IMR-90 (cell line): ENCODE measurements at regions not wholly inside any gene's neighbourhood (a gene's known extent, or its start where the extent isn't known, plus 50 kb on each side); places are given as distances from the start of the nearest gene placed in this dataset.
A peak's percentile ranks its signal among the peaks of the same experiment; 100 is the strongest.

Experiments
- ATAC-seq: fragments of 200-7000 bp; cut with Tn5 transposase; 2 replicates; pipeline ENCODE4 v1.9.1; 2020; ENCODE audit warnings: low read depth, mild to moderate bottlenecking, moderate library complexity
- BruUV-seq: library from RNA; stranded (reverse); fragments of 400-500 nt; replicated peaks from 2 replicates; lab custom pipeline; 2021; lab: Mats Ljungman, UMichigan
- CTCF ChIA-PET: fragments of 300-600 bp; formaldehyde crosslinking; extraction: SDS; loops from one replicate; lab custom pipeline; 2021; ENCODE audit warnings: antibody characterized with exemption; lab: Yijun Ruan, JAX
- POLR2A ChIA-PET: fragments of 300-600 bp; sonication (Branson Sonifier 250); formaldehyde crosslinking; loops from one replicate; lab custom pipeline; 2022; ENCODE audit warnings: antibody characterized with exemption; ENCODE audit not compliant: unreplicated experiment; lab: Charles Lee
- DNase-seq: peaks from one replicate; pipeline ENCODE4 v3.0.0; 2013
- H2AFZ ChIP-seq: replicated peaks from 2 replicates; pipeline ENCODE3; 2013; ENCODE audit warnings: low read length, mild to moderate bottlenecking; ENCODE audit not compliant: poor library complexity
- H2AK5ac ChIP-seq: 2 replicates; pipeline ENCODE4 v1.6.1; 2013; ENCODE audit warnings: low read depth, low read length, inconsistent platforms
- H2AK9ac ChIP-seq: replicated peaks from 2 replicates; pipeline ENCODE3; 2013; ENCODE audit warnings: mild to moderate bottlenecking, low read depth, low read length, moderate library complexity; ENCODE audit not compliant: poor library complexity
- H2BK120ac ChIP-seq: 2 replicates; pipeline ENCODE4 v1.6.1; 2013; ENCODE audit warnings: low read depth, low read length, inconsistent platforms
- H2BK15ac ChIP-seq: 3 replicates; pipeline ENCODE4 v1.6.1; 2013; ENCODE audit warnings: low read depth, low read length, inconsistent platforms
- H2BK20ac ChIP-seq: 2 replicates; pipeline ENCODE4 v1.6.1; 2013; ENCODE audit warnings: low read depth, mild to moderate bottlenecking, inconsistent platforms, low read length, moderate library complexity
- H2BK5ac ChIP-seq: 2 replicates; pipeline ENCODE4 v1.6.1; 2013; ENCODE audit warnings: mild to moderate bottlenecking, low read depth, low read length, inconsistent platforms; ENCODE audit not compliant: poor library complexity, severe bottlenecking
- H3K14ac ChIP-seq: replicated peaks from 2 replicates; pipeline ENCODE4 v1.6.1; 2013; ENCODE audit warnings: low read depth, low read length, inconsistent platforms
- H3K18ac ChIP-seq: 2 replicates; pipeline ENCODE4 v1.6.1; 2013; ENCODE audit warnings: low read depth, low read length, control low read depth
- H3K23ac ChIP-seq: 2 replicates; pipeline ENCODE4 v1.6.1; 2013; ENCODE audit warnings: low read depth, low read length, inconsistent platforms
- H3K27ac ChIP-seq: 2 replicates; pipeline ENCODE4 v1.5.1; 2013; ENCODE audit warnings: mild to moderate bottlenecking, control low read depth, low read length; ENCODE audit not compliant: insufficient read depth
- H3K27me3 ChIP-seq: 2 replicates; pipeline ENCODE4 v1.6.1; 2013; ENCODE audit warnings: low read length; ENCODE audit not compliant: control insufficient read depth, insufficient read depth
- H3K36me3 ChIP-seq: 2 replicates; pipeline ENCODE4 v1.6.1; 2013; ENCODE audit warnings: low read length, mixed read lengths; ENCODE audit not compliant: control insufficient read depth, insufficient read depth
- H3K4ac ChIP-seq: 2 replicates; pipeline ENCODE4 v1.6.1; 2013; ENCODE audit warnings: low read depth, low read length, inconsistent platforms
- H3K4me1 ChIP-seq: 2 replicates; pipeline ENCODE4 v1.6.1; 2013; ENCODE audit warnings: low read length, mixed read lengths; ENCODE audit not compliant: control insufficient read depth, insufficient read depth
- H3K4me2 ChIP-seq: 2 replicates; pipeline ENCODE4 v1.6.1; 2013; ENCODE audit warnings: low read depth, mild to moderate bottlenecking, control low read depth, low read length, moderate library complexity
- H3K4me3 ChIP-seq: 2 replicates; pipeline ENCODE4 v1.5.1; 2013; ENCODE audit warnings: low read depth, mild to moderate bottlenecking, control low read depth, low read length, moderate library complexity; ENCODE audit not compliant: insufficient read depth
- H3K56ac ChIP-seq: 2 replicates; pipeline ENCODE4 v1.6.1; 2013; ENCODE audit warnings: low read length, inconsistent platforms; ENCODE audit not compliant: insufficient read depth; ENCODE audit errors: extremely low read depth
- H3K79me1 ChIP-seq, 2 experiments: 2 replicates each; pipeline ENCODE4 v1.6.1; 2013; ENCODE audit warnings: low read length in 2 of 2, inconsistent platforms in 1 of 2, low read depth in 1 of 2
- H3K9ac ChIP-seq: 2 replicates; pipeline ENCODE4 v1.6.1; 2013; ENCODE audit warnings: low read depth, low read length, control low read depth
- H3K9me1 ChIP-seq: 2 replicates; pipeline ENCODE4 v1.6.1; 2013; ENCODE audit warnings: low read length, inconsistent platforms; ENCODE audit not compliant: insufficient read depth
- H3K9me3 ChIP-seq: 2 replicates; pipeline ENCODE4 v1.6.1; 2013; ENCODE audit warnings: low read length; ENCODE audit not compliant: control insufficient read depth, insufficient read depth
- H4K20me1 ChIP-seq: 2 replicates; pipeline ENCODE4 v1.6.1; 2013; ENCODE audit warnings: low read length, inconsistent platforms; ENCODE audit not compliant: insufficient read depth
- H4K5ac ChIP-seq: 2 replicates; pipeline ENCODE4 v1.6.1; 2013; ENCODE audit warnings: mild to moderate bottlenecking, low read depth, low read length, control low read depth
- H4K8ac ChIP-seq, 2 experiments: 2 replicates each; pipeline ENCODE4 v1.6.1; 2013; ENCODE audit warnings: low read depth in 2 of 2, low read length in 2 of 2, control low read depth in 1 of 2, inconsistent platforms in 1 of 2
- H4K91ac ChIP-seq: 2 replicates; pipeline ENCODE4 v1.6.1; 2013; ENCODE audit warnings: low read depth, low read length, inconsistent platforms; ENCODE audit not compliant: insufficient read depth
- BHLHE40 ChIP-seq: fragments of 150-350 bp; IDR thresholded peaks from 2 replicates; pipeline ENCODE4 v1.6.1; 2016; ENCODE audit warnings: mild to moderate bottlenecking, low read depth, low read length
- CEBPB ChIP-seq: IDR thresholded peaks from 2 replicates; pipeline ENCODE4 v1.6.1; 2012; ENCODE audit warnings: low read depth, low read length, improper control_type of control experiment
- CHD1 ChIP-seq: IDR thresholded peaks from 2 replicates; pipeline ENCODE4 v1.6.1; 2012; ENCODE audit warnings: low read depth, low read length, improper control_type of control experiment
- ELK1 ChIP-seq: fragments of 150-350 bp; IDR thresholded peaks from 2 replicates; pipeline ENCODE4 v1.6.1; 2016; ENCODE audit warnings: low read depth, mild to moderate bottlenecking, low read length, moderate library complexity, borderline replicate concordance
- FOS ChIP-seq: fragments of 150-350 bp; IDR thresholded peaks from 2 replicates; pipeline ENCODE4 v1.6.1; 2016; ENCODE audit warnings: low read depth, low read length
- MAFK ChIP-seq: IDR thresholded peaks from 2 replicates; pipeline ENCODE4 v1.6.1; 2012; ENCODE audit warnings: low read depth, low read length, improper control_type of control experiment
- MAZ ChIP-seq: IDR thresholded peaks from 2 replicates; pipeline ENCODE4 v1.6.1; 2012; ENCODE audit warnings: low read depth, mild to moderate bottlenecking, low read length, improper control_type of control experiment, moderate library complexity, borderline replicate concordance
- MXI1 ChIP-seq: IDR thresholded peaks from 2 replicates; pipeline ENCODE4 v1.6.1; 2012; ENCODE audit warnings: low read depth, mild to moderate bottlenecking, low read length, moderate library complexity, borderline replicate concordance
- NFE2L2 ChIP-seq: fragments of 150-350 bp; IDR thresholded peaks from 2 replicates; pipeline ENCODE4 v1.6.1; 2016; ENCODE audit warnings: low read depth, mild to moderate bottlenecking, low read length
- POLR2A ChIP-seq: IDR thresholded peaks from 2 replicates; pipeline ENCODE4 v1.6.1; 2012; ENCODE audit warnings: mild to moderate bottlenecking, low read depth, low read length
- RAD21 ChIP-seq: IDR thresholded peaks from 2 replicates; pipeline ENCODE4 v1.6.1; 2012; ENCODE audit warnings: low read length, improper control_type of control experiment
- RCOR1 ChIP-seq: IDR thresholded peaks from 2 replicates; pipeline ENCODE4 v1.6.1; 2012; ENCODE audit warnings: mild to moderate bottlenecking, low read length, improper control_type of control experiment; ENCODE audit not compliant: insufficient replicate concordance
- RFX5 ChIP-seq: IDR thresholded peaks from 2 replicates; pipeline ENCODE4 v1.8.0; 2012; ENCODE audit warnings: low read depth, mild to moderate bottlenecking, low read length, moderate library complexity
- SMC3 ChIP-seq: fragments of 150-350 bp; IDR thresholded peaks from 2 replicates; pipeline ENCODE4 v1.6.1; 2016; ENCODE audit warnings: low read depth, mild to moderate bottlenecking, antibody characterized with exemption, low read length, moderate library complexity
- USF2 ChIP-seq: fragments of 150-350 bp; IDR thresholded peaks from 2 replicates; pipeline ENCODE4 v1.6.1; 2017; ENCODE audit warnings: mild to moderate bottlenecking, antibody characterized with exemption, low read length, low read depth
- WGBS, 2 experiments: methylation state at CpG; one replicate each; pipeline versions ENCODE4 v1.1.5 to v1.1.7; 2013; ENCODE audit warnings: missing lambda C conversion rate in 2 of 2; ENCODE audit not compliant: insufficient read length in 1 of 2; ENCODE audit errors: extremely low coverage in 2 of 2; 5-methylcytosine and 5-hydroxymethylcytosine counted together
- dilution Hi-C: fragments of 300-500 bp; cut with HindIII; formaldehyde crosslinking; loops from one replicate; pipeline ENCODE4 v1.14.3; 2018; ENCODE audit warnings: low sequenced_read_pairs; ENCODE audit not compliant: unreplicated experiment
- in situ Hi-C: fragments of 300-500 bp; cut with MboI; formaldehyde crosslinking; loops from 3 replicates; pipeline ENCODE4 v1.14.3; 2019; ENCODE audit warnings: low sequenced_read_pairs, inconsistent platforms, mixed read lengths
- intact Hi-C: fragments of 100-400 bp; cut with micrococcal nuclease; formaldehyde crosslinking; loops from 2 replicates; pipeline ENCODE4 v1.10.0; 2022
- TF ChIP-seq, protein P1 (sequence below): conservative IDR thresholded peaks from 2 replicates; pipeline ENCODE4 v1.5.1; 2012; ENCODE audit warnings: mild to moderate bottlenecking, low read depth, low read length, improper control_type of control experiment

DNA sequence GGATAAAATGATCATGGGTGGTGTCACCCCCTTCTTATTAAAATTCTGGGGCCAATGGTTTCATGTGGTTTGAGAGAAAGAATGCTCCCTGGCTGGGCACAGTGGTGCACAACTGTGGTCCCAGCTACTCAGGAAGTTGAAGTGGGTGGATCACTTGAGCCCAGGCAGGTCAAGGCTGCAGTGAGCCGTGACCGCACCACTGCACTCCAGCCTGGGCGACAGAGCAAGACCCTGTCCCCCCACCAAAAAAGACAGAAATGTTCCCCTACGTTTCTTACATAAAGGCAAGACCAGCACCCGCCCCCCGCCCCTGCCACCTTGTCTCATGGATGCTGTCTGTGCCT, 53.0 kb upstream of the ID2 start:
- H2BK15ac ChIP-seq, result no peak overlapping the region
- H3K4me2 ChIP-seq, result no peak overlapping the region
- dilution Hi-C loops, result no loop called here
- no peak overlapping the region for H3K4ac ChIP-seq
- H3K18ac ChIP-seq, result no peak overlapping the region
- no peak overlapping the region for H4K8ac ChIP-seq
- H4K91ac ChIP-seq, result peak overlapping the region; percentile 49; the same call in 1 of the 2 replicates
- ChIA-PET POLR2A (no interaction called here), CTCF (no interaction called here)
- H3K23ac ChIP-seq, result no peak overlapping the region
- no peaks in the 10 kb centered on the region for H3K9me3 ChIP-seq
- intact Hi-C loops, result no loop called here
- no peak overlapping the region for H3K9ac ChIP-seq
- no peak overlapping the region for H3K4me3 ChIP-seq
- H3K79me1 ChIP-seq, result peaks cover 0 to 3% of the 10 kb centered on the region in 2 experiments; a peak in 1 of 4 replicates
- DNase-seq, result no peak
- H2AK5ac ChIP-seq, result no peak overlapping the region
- H2AFZ ChIP-seq, result no peak overlapping the region
- TF ChIP-seq MXI1, result no peak
- no peak for TF ChIP-seq SMC3
- no peak for TF ChIP-seq ELK1
- TF ChIP-seq FOS, result no peak
- no peak for TF ChIP-seq BHLHE40
- no peak for TF ChIP-seq MAFK
- TF ChIP-seq POLR2A, result no peak
- no peak for TF ChIP-seq RAD21
- no peak for TF ChIP-seq RFX5
- TF ChIP-seq, protein P1, sequence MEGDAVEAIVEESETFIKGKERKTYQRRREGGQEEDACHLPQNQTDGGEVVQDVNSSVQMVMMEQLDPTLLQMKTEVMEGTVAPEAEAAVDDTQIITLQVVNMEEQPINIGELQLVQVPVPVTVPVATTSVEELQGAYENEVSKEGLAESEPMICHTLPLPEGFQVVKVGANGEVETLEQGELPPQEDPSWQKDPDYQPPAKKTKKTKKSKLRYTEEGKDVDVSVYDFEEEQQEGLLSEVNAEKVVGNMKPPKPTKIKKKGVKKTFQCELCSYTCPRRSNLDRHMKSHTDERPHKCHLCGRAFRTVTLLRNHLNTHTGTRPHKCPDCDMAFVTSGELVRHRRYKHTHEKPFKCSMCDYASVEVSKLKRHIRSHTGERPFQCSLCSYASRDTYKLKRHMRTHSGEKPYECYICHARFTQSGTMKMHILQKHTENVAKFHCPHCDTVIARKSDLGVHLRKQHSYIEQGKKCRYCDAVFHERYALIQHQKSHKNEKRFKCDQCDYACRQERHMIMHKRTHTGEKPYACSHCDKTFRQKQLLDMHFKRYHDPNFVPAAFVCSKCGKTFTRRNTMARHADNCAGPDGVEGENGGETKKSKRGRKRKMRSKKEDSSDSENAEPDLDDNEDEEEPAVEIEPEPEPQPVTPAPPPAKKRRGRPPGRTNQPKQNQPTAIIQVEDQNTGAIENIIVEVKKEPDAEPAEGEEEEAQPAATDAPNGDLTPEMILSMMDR, result no peak
- TF ChIP-seq RCOR1, result no peak
- TF ChIP-seq CHD1, result no peak
- no peak for TF ChIP-seq CEBPB
- TF ChIP-seq MAZ, result no peak
- TF ChIP-seq NFE2L2, result no peak
- no peak for TF ChIP-seq USF2
- in situ Hi-C loops, result no loop called here
- no peak overlapping the region for H2BK5ac ChIP-seq
- H3K9me1 ChIP-seq, result peaks cover 13% of the 10 kb centered on the region
- no TSS peak for BruUV-seq
- H2AK9ac ChIP-seq, result no peak overlapping the region
- WGBS, 2 experiments, result no CpG with 5 or more reads among the region's 6 CpGs
- no peak overlapping the region for H3K56ac ChIP-seq
- no peaks in the 10 kb centered on the region for H4K20me1 ChIP-seq
- no peaks in the 10 kb centered on the region for H3K36me3 ChIP-seq
- no peak overlapping the region for H2BK20ac ChIP-seq
- H4K5ac ChIP-seq, result no peak overlapping the region
- H3K14ac ChIP-seq, result no peak overlapping the region
- H3K4me1 ChIP-seq, result peaks cover 11% of the 10 kb centered on the region
- no peak for ATAC-seq
- H3K27me3 ChIP-seq, result no peaks in the 10 kb centered on the region
- no peak overlapping the region for H2BK120ac ChIP-seq
- H3K27ac ChIP-seq, result no peak overlapping the region
